GM21786 (cell line): ENCODE measurements at regions not wholly inside any gene's neighbourhood (a gene's known extent, or its start where the extent isn't known, plus 50 kb on each side); places are given as distances from the start of the nearest gene placed in this dataset.
A peak's percentile ranks its signal among the peaks of the same experiment; 100 is the strongest.
"Not testable (repeated sequence)": the region's sequence is repeated elsewhere in the genome, so short reads cannot be mapped to it uniquely, and the experiment has no call there.

Source experiments
- ATAC-seq: cut with Tn5 transposase; IDR thresholded peaks from one replicate; pipeline ENCODE4 v1.9.1; 2021; ENCODE audit not compliant: unreplicated experiment

- ATAC-seq: not testable (repeated sequence)
Measured at GRCh38 chr1:157328120-157328519, 189.9 kb upstream of the ETV3 start.

GRCh38 chr1:157326173-157326859 is 188.1 kb upstream of the ETV3 start:
- no peak for ATAC-seq

GRCh38 chr1:157325220-157325619 is 187.0 kb upstream of the ETV3 start:
- ATAC-seq: no peak

- not testable (repeated sequence) for ATAC-seq
Measured at GRCh38 chr1:157321972-157322371, 183.8 kb upstream of the ETV3 start.

- no peak for ATAC-seq
Measured at GRCh38 chr1:157319567-157319966, 181.4 kb upstream of the ETV3 start.

GRCh38 chr1:157317229-157317628 is 179.0 kb upstream of the ETV3 start:
- ATAC-seq: not testable (repeated sequence)

GRCh38 chr1:157315544-157315943 is 177.3 kb upstream of the ETV3 start:
- ATAC-seq: no peak

- no peak for ATAC-seq
Measured at GRCh38 chr1:157314408-157314807, 176.2 kb upstream of the ETV3 start.

- ATAC-seq: no peak
Measured at GRCh38 chr1:157313240-157313807, 175.1 kb upstream of the ETV3 start.

GRCh38 chr1:157312082-157312812 is 174.1 kb upstream of the ETV3 start:
- no peak for ATAC-seq

- no peak for ATAC-seq
Measured at GRCh38 chr1:157311730-157312081, 173.5 kb upstream of the ETV3 start.

- peak; percentile 50 for ATAC-seq
Measured at GRCh38 chr1:157310805-157311729, 172.9 kb upstream of the ETV3 start.

- no peak for ATAC-seq
Measured at GRCh38 chr1:157310401-157310800, 172.2 kb upstream of the ETV3 start.

- peak; percentile 69 for ATAC-seq
Measured at GRCh38 chr1:157307491-157307890, 169.3 kb upstream of the ETV3 start.

GRCh38 chr1:157306896-157307295 is 168.7 kb upstream of the ETV3 start:
- ATAC-seq: no peak

GRCh38 chr1:157304271-157304670 is 166.1 kb upstream of the ETV3 start:
- no peak for ATAC-seq

- no peak for ATAC-seq
Measured at GRCh38 chr1:157302724-157303123, 164.5 kb upstream of the ETV3 start.

- no peak for ATAC-seq
Measured at GRCh38 chr1:157302199-157302497, 164.0 kb upstream of the ETV3 start.

- no peak for ATAC-seq
Measured at GRCh38 chr1:157301477-157302198, 163.4 kb upstream of the ETV3 start.

GRCh38 chr1:157294387-157295145 is 156.4 kb upstream of the ETV3 start:
- not testable (repeated sequence) for ATAC-seq
